GM21526 (cell line): ENCODE measurements at regions not wholly inside any gene's neighbourhood (a gene's known extent, or its start where the extent isn't known, plus 50 kb on each side); places are given as distances from the start of the nearest gene placed in this dataset.
"Not testable (repeated sequence)": the region's sequence is repeated elsewhere in the genome, so short reads cannot be mapped to it uniquely, and the experiment has no call there.

ENCODE experiments used
- ATAC-seq: cut with Tn5 transposase; IDR thresholded peaks from one replicate; pipeline ENCODE4 v1.9.1; 2021; ENCODE audit warnings: moderate library complexity; ENCODE audit not compliant: unreplicated experiment, low FRiP score

GRCh38 chr18:2123077-2123476 is 448.2 kb downstream of the METTL4 start:
- no peak for ATAC-seq

GRCh38 chr18:2134364-2134763 is 436.9 kb downstream of the METTL4 start:
- no peak for ATAC-seq

- ATAC-seq = no peak
These were observed 436.0 kb downstream of the METTL4 start for GRCh38 chr18:2135309-2135708.

- no peak for ATAC-seq
These were observed 432.8 kb downstream of the METTL4 start for GRCh38 chr18:2138552-2138951.

GRCh38 chr18:2139691-2140090 is 431.6 kb downstream of the METTL4 start:
- no peak for ATAC-seq

- no peak for ATAC-seq
These were observed 427.7 kb downstream of the METTL4 start for GRCh38 chr18:2143636-2144035.

GRCh38 chr18:2144811-2145210 is 426.5 kb downstream of the METTL4 start:
- ATAC-seq = no peak

- no peak for ATAC-seq
These were observed 425.2 kb downstream of the METTL4 start for GRCh38 chr18:2146092-2146491.

- no peak for ATAC-seq
These were observed 424.6 kb downstream of the METTL4 start for GRCh38 chr18:2146754-2147153.

- no peak for ATAC-seq
These were observed 423.7 kb downstream of the METTL4 start for GRCh38 chr18:2147476-2148230.

- ATAC-seq = no peak
These were observed 422.5 kb downstream of the METTL4 start for GRCh38 chr18:2148823-2149222.

GRCh38 chr18:2150566-2150965 is 420.7 kb downstream of the METTL4 start:
- ATAC-seq = no peak

GRCh38 chr18:2154278-2154677 is 417.0 kb downstream of the METTL4 start:
- no peak for ATAC-seq

GRCh38 chr18:2164644-2165550 is 406.4 kb downstream of the METTL4 start:
- no peak for ATAC-seq

GRCh38 chr18:2166876-2167275 is 404.4 kb downstream of the METTL4 start:
- not testable (repeated sequence) for ATAC-seq

- no peak for ATAC-seq
These were observed 403.3 kb downstream of the METTL4 start for GRCh38 chr18:2168022-2168421.

GRCh38 chr18:2169656-2170055 is 401.6 kb downstream of the METTL4 start:
- no peak for ATAC-seq

- ATAC-seq = no peak
These were observed 399.3 kb downstream of the METTL4 start for GRCh38 chr18:2171840-2172625.

GRCh38 chr18:2172881-2173280 is 398.4 kb downstream of the METTL4 start:
- ATAC-seq = no peak

GRCh38 chr18:2173486-2173885 is 397.8 kb downstream of the METTL4 start:
- no peak for ATAC-seq

GRCh38 chr18:2178036-2178435 is 393.3 kb downstream of the METTL4 start:
- ATAC-seq = no peak
